A549 (cell line): ENCODE measurements at regions not wholly inside any gene's neighbourhood (a gene's known extent, or its start where the extent isn't known, plus 50 kb on each side); places are given as distances from the start of the nearest gene placed in this dataset.

Experiments
- ZNF302 ChIP-seq: fragments of 250-450 bp; sonication (Bioruptor Pico); IDR thresholded peaks from 2 replicates; pipeline ENCODE4 v1.9.0; 2021; ENCODE audit warnings: inconsistent platforms, mild to moderate bottlenecking, moderate library complexity
- TF ChIP-seq, protein P1 (sequence below): fragments of >200 bp; sonication (Bioruptor Twin); formaldehyde crosslinking; IDR thresholded peaks from 3 replicates; pipeline ENCODE4 v1.5.1; 2016

DNA sequence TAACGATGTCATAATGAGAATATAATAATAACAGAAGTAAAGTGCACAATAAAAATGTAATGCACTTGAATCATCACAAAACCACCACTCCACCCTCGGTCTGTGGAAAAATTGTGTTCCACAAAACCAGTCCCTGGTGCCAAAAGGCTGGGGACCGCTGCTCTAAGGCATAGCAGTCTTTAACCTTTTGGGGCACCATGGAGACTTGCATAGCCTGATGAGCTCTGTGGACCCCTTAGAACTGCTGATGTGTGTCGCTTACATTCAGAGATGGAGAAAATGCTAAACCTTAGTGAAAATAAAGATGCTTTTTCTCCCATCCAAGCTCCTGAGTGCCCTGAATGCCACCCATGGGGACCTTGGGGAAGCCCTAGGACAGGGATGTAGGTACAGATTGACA, 87.6 kb upstream of the SEPTIN5 start:
- TF ChIP-seq, protein P1, sequence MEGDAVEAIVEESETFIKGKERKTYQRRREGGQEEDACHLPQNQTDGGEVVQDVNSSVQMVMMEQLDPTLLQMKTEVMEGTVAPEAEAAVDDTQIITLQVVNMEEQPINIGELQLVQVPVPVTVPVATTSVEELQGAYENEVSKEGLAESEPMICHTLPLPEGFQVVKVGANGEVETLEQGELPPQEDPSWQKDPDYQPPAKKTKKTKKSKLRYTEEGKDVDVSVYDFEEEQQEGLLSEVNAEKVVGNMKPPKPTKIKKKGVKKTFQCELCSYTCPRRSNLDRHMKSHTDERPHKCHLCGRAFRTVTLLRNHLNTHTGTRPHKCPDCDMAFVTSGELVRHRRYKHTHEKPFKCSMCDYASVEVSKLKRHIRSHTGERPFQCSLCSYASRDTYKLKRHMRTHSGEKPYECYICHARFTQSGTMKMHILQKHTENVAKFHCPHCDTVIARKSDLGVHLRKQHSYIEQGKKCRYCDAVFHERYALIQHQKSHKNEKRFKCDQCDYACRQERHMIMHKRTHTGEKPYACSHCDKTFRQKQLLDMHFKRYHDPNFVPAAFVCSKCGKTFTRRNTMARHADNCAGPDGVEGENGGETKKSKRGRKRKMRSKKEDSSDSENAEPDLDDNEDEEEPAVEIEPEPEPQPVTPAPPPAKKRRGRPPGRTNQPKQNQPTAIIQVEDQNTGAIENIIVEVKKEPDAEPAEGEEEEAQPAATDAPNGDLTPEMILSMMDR = no peak
- no peak for TF ChIP-seq ZNF302 (CRISPR knock-in tag)
